HepG2 (cell line): ENCODE measurements at regions not wholly inside any gene's neighbourhood (a gene's known extent, or its start where the extent isn't known, plus 50 kb on each side); places are given as distances from the start of the nearest gene placed in this dataset.

Experiments used
- ATAC-seq: fragments of 200-7000 bp; cut with Tn5 transposase; 3 replicates; pipeline ENCODE4 v1.9.1; 2020; ENCODE audit warnings: mild to moderate bottlenecking, moderate library complexity
- BruUV-seq: library from RNA; stranded (reverse); fragments of 400-500 nt; replicated peaks from 2 replicates; lab custom pipeline; 2021; lab: Mats Ljungman, UMichigan
- CTCF ChIA-PET: fragments of 300-600 bp; formaldehyde crosslinking; extraction: SDS; loops from one replicate; lab custom pipeline; 2021; ENCODE audit warnings: low total read pairs, inconsistent platforms, low intra/inter-chr PET ratio; lab: Yijun Ruan, JAX
- POLR2A ChIA-PET: fragments of 350-600 bp; sonication (Branson Sonifier 250); formaldehyde crosslinking; loops from one replicate; lab custom pipeline; 2020; ENCODE audit warnings: antibody characterized with exemption, inconsistent platforms; lab: Yijun Ruan, JAX
- DNase-seq: peaks from one replicate; pipeline ENCODE4 v3.0.0-alpha.2; 2015; ENCODE audit warnings: low spot score
- FAIRE-seq: peaks from 3 replicates; lab custom pipeline; 2011; peaks lifted over from hg19 to GRCh38; lab: Jason Lieb, UNC
- H2AFZ ChIP-seq: one replicate; pipeline ENCODE4 v1.6.1; 2011; ENCODE audit warnings: low read length, inconsistent platforms
- H3K27ac ChIP-seq: fragments of 300-600 bp; 3 replicates; pipeline ENCODE4 v1.8.0; 2011; ENCODE audit warnings: mixed run types, mild to moderate bottlenecking, mixed read lengths, low read length, inconsistent platforms; ENCODE audit not compliant: insufficient read depth; ENCODE audit errors: extremely low read length
- H3K27me3 ChIP-seq, 2 experiments: fragments of 200-600 bp in 1 of 2; 2 replicates in 1 of 2; 3 replicates in 1 of 2; pipeline versions ENCODE4 v1.6.0 to v1.8.0; 2011; ENCODE audit warnings: low read length in 2 of 2, mild to moderate bottlenecking in 2 of 2, moderate library complexity in 2 of 2, inconsistent platforms in 1 of 2; ENCODE audit not compliant: insufficient read depth in 2 of 2, control insufficient read depth in 1 of 2
- H3K36me3 ChIP-seq, 2 experiments: fragments of 200-600 bp in 1 of 2; replicated peaks in 1 of 2; 2 replicates in 1 of 2; 3 replicates in 1 of 2; pipeline versions ENCODE4 v1.5.1 to v1.8.0; 2011; ENCODE audit warnings: low read length in 2 of 2, inconsistent platforms in 1 of 2; ENCODE audit not compliant: insufficient read depth in 2 of 2, control insufficient read depth in 1 of 2
- H3K4me1 ChIP-seq: 2 replicates; pipeline ENCODE4 v1.5.1; 2012; ENCODE audit warnings: low read length, inconsistent platforms; ENCODE audit not compliant: insufficient read depth
- H3K4me2 ChIP-seq: 2 replicates; pipeline ENCODE4 v1.6.0; 2011; ENCODE audit warnings: low read depth, low read length, inconsistent platforms
- H3K4me3 ChIP-seq, 3 experiments: fragments of 200-600 bp in 1 of 3; sonication (generic), shearing (Covaris generic) in 1 of 3; replicated peaks in 1 of 3; 2 replicates each; pipeline ENCODE4 v1.5.1; 2011 to 2016; ENCODE audit warnings: low read length in 3 of 3, inconsistent platforms in 2 of 3, low read depth in 2 of 3, mild to moderate bottlenecking in 2 of 3, control low read depth in 1 of 3, mixed read lengths in 1 of 3; ENCODE audit not compliant: insufficient read depth in 1 of 3
- H3K79me2 ChIP-seq: one replicate; pipeline ENCODE4 v1.6.1; 2011; ENCODE audit warnings: low read length, inconsistent platforms; ENCODE audit not compliant: insufficient read depth
- H3K9ac ChIP-seq: 2 replicates; pipeline ENCODE4 v1.6.0; 2011; ENCODE audit warnings: mild to moderate bottlenecking, low read depth, low read length, inconsistent platforms; ENCODE audit not compliant: insufficient read depth
- H3K9me3 ChIP-seq: 2 replicates; pipeline ENCODE4 v1.5.1; 2012; ENCODE audit warnings: mild to moderate bottlenecking, low read length
- H4K20me1 ChIP-seq: 2 replicates; pipeline ENCODE4 v1.6.0; 2011; ENCODE audit warnings: inconsistent platforms, mild to moderate bottlenecking, low read length, moderate library complexity; ENCODE audit not compliant: insufficient read depth
- ARHGAP35 ChIP-seq: sonication (generic); formaldehyde crosslinking; IDR thresholded peaks from 2 replicates; pipeline ENCODE4 v1.9.0; 2022; ENCODE audit warnings: mild to moderate bottlenecking, inconsistent platforms, moderate library complexity, missing genetic modification reagents, borderline replicate concordance
- CHD2 ChIP-seq: IDR thresholded peaks from 2 replicates; pipeline ENCODE4 v1.6.1; 2011; ENCODE audit warnings: low read depth, low read length, improper control_type of control experiment
- IRF2 ChIP-seq: IDR thresholded peaks from 2 replicates; pipeline ENCODE4 v1.6.1; 2018; ENCODE audit warnings: missing genetic modification reagents, missing compliant biosample characterization
- KDM1A ChIP-seq: IDR thresholded peaks from 2 replicates; pipeline ENCODE4 v1.6.1; 2016; ENCODE audit warnings: missing compliant biosample characterization
- KLF12 ChIP-seq: sonication (generic); formaldehyde crosslinking; IDR thresholded peaks from 2 replicates; pipeline ENCODE4 v1.4.0; 2020; ENCODE audit warnings: missing genetic modification reagents, borderline replicate concordance
- KLF9 ChIP-seq: IDR thresholded peaks from 2 replicates; pipeline ENCODE4 v1.6.1; 2016; ENCODE audit warnings: low read depth
- PHF5A ChIP-seq: IDR thresholded peaks from one replicate; pipeline ENCODE4 v1.6.1; 2018; ENCODE audit warnings: low read depth, missing genetic modification reagents; ENCODE audit not compliant: unreplicated experiment
- POLR2A ChIP-seq, 2 experiments: IDR thresholded peaks; 2 replicates each; pipeline ENCODE4 v1.6.1; 2011; ENCODE audit warnings: low read depth in 2 of 2, low read length in 2 of 2, mild to moderate bottlenecking in 1 of 2, moderate library complexity in 1 of 2; ENCODE audit not compliant: insufficient read depth in 1 of 2
- POLR2AphosphoS2 ChIP-seq: IDR thresholded peaks from 2 replicates; pipeline ENCODE4 v1.6.1; 2011; ENCODE audit warnings: low read depth, low read length, improper control_type of control experiment
- RBAK ChIP-seq: sonication (generic); formaldehyde crosslinking; IDR thresholded peaks from 2 replicates; pipeline ENCODE4 v1.5.1; 2020; ENCODE audit warnings: mild to moderate bottlenecking, missing genetic modification reagents
- SRSF9 ChIP-seq: fragments of 200-400 bp; formaldehyde crosslinking; IDR thresholded peaks from 2 replicates; pipeline ENCODE4 v1.6.1; 2018; ENCODE audit warnings: borderline replicate concordance, mild to moderate bottlenecking, low read depth, low read length; ENCODE audit not compliant: insufficient read depth, poor library complexity, severe bottlenecking
- SSRP1 ChIP-seq: IDR thresholded peaks from 2 replicates; pipeline ENCODE4 v1.6.1; 2016; ENCODE audit warnings: control low read depth
- STAT5B ChIP-seq: sonication (generic); formaldehyde crosslinking; IDR thresholded peaks from 2 replicates; pipeline ENCODE4 v1.4.0; 2020; ENCODE audit warnings: missing genetic modification reagents
- SYNCRIP ChIP-seq: fragments of 200-400 bp; formaldehyde crosslinking; IDR thresholded peaks from 2 replicates; pipeline ENCODE4 v1.6.1; 2018; ENCODE audit warnings: mild to moderate bottlenecking, low read depth, low read length; ENCODE audit not compliant: insufficient read depth
- ZNF629 ChIP-seq: sonication (generic); formaldehyde crosslinking; conservative IDR thresholded peaks from 2 replicates; pipeline ENCODE4 v1.5.0; 2020; ENCODE audit warnings: missing genetic modification reagents
- ZNF839 ChIP-seq: sonication (generic); formaldehyde crosslinking; IDR thresholded peaks from 2 replicates; pipeline ENCODE4 v1.4.0; 2020; ENCODE audit warnings: missing genetic modification reagents, mild to moderate bottlenecking, borderline replicate concordance
- in situ Hi-C: cut with HindIII; loops from 2 replicates; pipeline ENCODE4 v1.10.0; 2017; ENCODE audit warnings: low pct_unique_long_range_greater_than_20kb; ENCODE audit not compliant: extremely low pct_ligation_motif_present
- intact Hi-C: fragments of 100-400 bp; cut with micrococcal nuclease; formaldehyde crosslinking; loops from one replicate; pipeline ENCODE4 v1.10.0; 2022; ENCODE audit not compliant: unreplicated experiment
- TF ChIP-seq, protein P1 (sequence below): sonication (generic); formaldehyde crosslinking; IDR thresholded peaks from 2 replicates; pipeline ENCODE4 v1.4.0; 2020; ENCODE audit warnings: missing genetic modification reagents; ENCODE audit errors: not compliant biosample characterization
- TF ChIP-seq, protein P2 (sequence below): sonication (generic); formaldehyde crosslinking; IDR thresholded peaks from 2 replicates; pipeline ENCODE4 v1.4.0; 2020; ENCODE audit warnings: missing genetic modification reagents, mild to moderate bottlenecking, borderline replicate concordance
- TF ChIP-seq, protein P3 (sequence below), 2 experiments: sonication (generic) in 1 of 2; formaldehyde crosslinking in 1 of 2; IDR thresholded peaks; 2 replicates each; pipeline versions ENCODE4 v1.4.0 to v1.6.1; 2018 to 2020; ENCODE audit warnings: missing genetic modification reagents in 2 of 2, borderline replicate concordance in 1 of 2, low read depth in 1 of 2, mild to moderate bottlenecking in 1 of 2, missing biosample characterization in 1 of 2

DNA sequence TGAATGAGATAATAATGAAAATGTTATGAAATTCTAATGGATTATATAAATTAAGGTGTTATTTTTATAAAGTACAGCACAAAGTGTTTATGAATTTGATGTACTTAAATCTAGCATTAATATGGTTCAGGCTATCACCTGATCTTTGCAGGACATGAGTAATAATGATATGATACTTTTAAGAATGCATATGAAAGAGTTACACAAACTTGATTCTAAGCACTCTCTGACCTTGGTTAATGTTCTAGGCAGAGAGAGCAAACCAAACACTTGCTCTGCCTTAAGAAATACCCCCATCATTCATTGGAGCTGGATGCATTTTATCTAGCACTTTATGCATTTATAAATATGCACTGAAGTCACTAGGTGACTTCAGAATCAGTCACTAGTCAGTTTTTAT lies 942.2 kb upstream of the CDH8 start:
- Histone ChIP-seq H3K27me3 (no peaks in the 10 kb centered on the region), H3K36me3 (no peaks in the 10 kb centered on the region), H3K27ac (no peak overlapping the region), H3K9ac (no peak overlapping the region), H3K4me2 (no peak overlapping the region), H3K4me1 (no peaks in the 10 kb centered on the region), H4K20me1 (no peaks in the 10 kb centered on the region), H3K4me3 (no peak overlapping the region), H3K9me3 (peaks cover 30% of the 10 kb centered on the region), H2AFZ (no peak overlapping the region), H3K79me2 (no peaks in the 10 kb centered on the region)
- ATAC-seq (no peak), FAIRE-seq (no peak), DNase-seq (no peak)
- TF ChIP-seq PHF5A (CRISPR knock-in tag) (no peak), POLR2AphosphoS2 (no peak), ZNF839 (CRISPR knock-in tag) (no peak), SYNCRIP (no peak), SRSF9 (no peak), RBAK (CRISPR knock-in tag) (no peak), ARHGAP35 (CRISPR knock-in tag) (no peak), KDM1A (CRISPR knock-in tag) (no peak), CHD2 (no peak), ZNF629 (CRISPR knock-in tag) (no peak), SSRP1 (CRISPR knock-in tag) (no peak), POLR2A (IDR thresholded peaks at IDR 0.05; ENCODE audit: insufficient read depth in 1 of 2, low read depth in 2 of 2, low read length in 2 of 2) (no peak), KLF9 (CRISPR knock-in tag) (no peak), STAT5B (CRISPR knock-in tag) (no peak), IRF2 (CRISPR knock-in tag) (no peak), KLF12 (CRISPR knock-in tag) (no peak)
- TF ChIP-seq, protein P1, sequence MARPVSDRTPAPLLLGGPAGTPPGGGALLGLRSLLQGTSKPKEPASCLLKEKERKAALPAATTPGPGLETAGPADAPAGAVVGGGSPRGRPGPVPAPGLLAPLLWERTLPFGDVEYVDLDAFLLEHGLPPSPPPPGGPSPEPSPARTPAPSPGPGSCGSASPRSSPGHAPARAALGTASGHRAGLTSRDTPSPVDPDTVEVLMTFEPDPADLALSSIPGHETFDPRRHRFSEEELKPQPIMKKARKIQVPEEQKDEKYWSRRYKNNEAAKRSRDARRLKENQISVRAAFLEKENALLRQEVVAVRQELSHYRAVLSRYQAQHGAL (CRISPR knock-in tag): no peak
- TF ChIP-seq, protein P2, sequence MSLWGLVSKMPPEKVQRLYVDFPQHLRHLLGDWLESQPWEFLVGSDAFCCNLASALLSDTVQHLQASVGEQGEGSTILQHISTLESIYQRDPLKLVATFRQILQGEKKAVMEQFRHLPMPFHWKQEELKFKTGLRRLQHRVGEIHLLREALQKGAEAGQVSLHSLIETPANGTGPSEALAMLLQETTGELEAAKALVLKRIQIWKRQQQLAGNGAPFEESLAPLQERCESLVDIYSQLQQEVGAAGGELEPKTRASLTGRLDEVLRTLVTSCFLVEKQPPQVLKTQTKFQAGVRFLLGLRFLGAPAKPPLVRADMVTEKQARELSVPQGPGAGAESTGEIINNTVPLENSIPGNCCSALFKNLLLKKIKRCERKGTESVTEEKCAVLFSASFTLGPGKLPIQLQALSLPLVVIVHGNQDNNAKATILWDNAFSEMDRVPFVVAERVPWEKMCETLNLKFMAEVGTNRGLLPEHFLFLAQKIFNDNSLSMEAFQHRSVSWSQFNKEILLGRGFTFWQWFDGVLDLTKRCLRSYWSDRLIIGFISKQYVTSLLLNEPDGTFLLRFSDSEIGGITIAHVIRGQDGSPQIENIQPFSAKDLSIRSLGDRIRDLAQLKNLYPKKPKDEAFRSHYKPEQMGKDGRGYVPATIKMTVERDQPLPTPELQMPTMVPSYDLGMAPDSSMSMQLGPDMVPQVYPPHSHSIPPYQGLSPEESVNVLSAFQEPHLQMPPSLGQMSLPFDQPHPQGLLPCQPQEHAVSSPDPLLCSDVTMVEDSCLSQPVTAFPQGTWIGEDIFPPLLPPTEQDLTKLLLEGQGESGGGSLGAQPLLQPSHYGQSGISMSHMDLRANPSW (CRISPR knock-in tag): no peak
- TF ChIP-seq, protein P3, sequence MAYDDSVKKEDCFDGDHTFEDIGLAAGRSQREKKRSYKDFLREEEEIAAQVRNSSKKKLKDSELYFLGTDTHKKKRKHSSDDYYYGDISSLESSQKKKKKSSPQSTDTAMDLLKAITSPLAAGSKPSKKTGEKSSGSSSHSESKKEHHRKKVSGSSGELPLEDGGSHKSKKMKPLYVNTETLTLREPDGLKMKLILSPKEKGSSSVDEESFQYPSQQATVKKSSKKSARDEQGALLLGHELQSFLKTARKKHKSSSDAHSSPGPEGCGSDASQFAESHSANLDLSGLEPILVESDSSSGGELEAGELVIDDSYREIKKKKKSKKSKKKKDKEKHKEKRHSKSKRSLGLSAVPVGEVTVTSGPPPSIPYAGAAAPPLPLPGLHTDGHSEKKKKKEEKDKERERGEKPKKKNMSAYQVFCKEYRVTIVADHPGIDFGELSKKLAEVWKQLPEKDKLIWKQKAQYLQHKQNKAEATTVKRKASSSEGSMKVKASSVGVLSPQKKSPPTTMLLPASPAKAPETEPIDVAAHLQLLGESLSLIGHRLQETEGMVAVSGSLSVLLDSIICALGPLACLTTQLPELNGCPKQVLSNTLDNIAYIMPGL (CRISPR knock-in tag; IDR thresholded peaks at IDR 0.05; ENCODE audit: borderline replicate concordance in 1 of 2, low read depth in 1 of 2): no peak
- intact Hi-C loops: no loop called here
- ChIA-PET CTCF (no interaction called here), POLR2A (no interaction called here)
- in situ Hi-C loops: no loop called here
- no TSS peak for BruUV-seq
